Skin epidermis (tissue), 12 donors: ENCODE measurements at regions not wholly inside any gene's neighbourhood (a gene's known extent, or its start where the extent isn't known, plus 50 kb on each side); places are given as distances from the start of the nearest gene placed in this dataset.

Source experiments
- H3K27ac ChIP-seq, 21 experiments: fragments of 200-600 bp; sonication (generic) in 11 of 21; one replicate each; pipeline ENCODE4 v1.5.0; 2020; ENCODE audit warnings: mild to moderate bottlenecking in 3 of 21, inconsistent platforms in 2 of 21, moderate library complexity in 2 of 21
- H3K4me3 ChIP-seq, 7 experiments: fragments of 200-600 bp; sonication (generic) in 2 of 7; one replicate each; pipeline ENCODE4 v1.5.0; 2020; ENCODE audit warnings: inconsistent platforms in 2 of 7, mild to moderate bottlenecking in 2 of 7, moderate library complexity in 1 of 7

- no peak overlapping the region for H3K4me3 ChIP-seq
- no peak overlapping the region for H3K27ac ChIP-seq
Observed at GRCh38 chr15:91537856-91538255, 315.7 kb upstream of the SLCO3A1 start.

- H3K4me3 ChIP-seq = no peak overlapping the region
- H3K27ac ChIP-seq = no peak overlapping the region
Observed at GRCh38 chr15:91538782-91539181, 314.7 kb upstream of the SLCO3A1 start.

- no peak overlapping the region for H3K27ac ChIP-seq
- H3K4me3 ChIP-seq = no peak overlapping the region
Observed at GRCh38 chr15:91541286-91541685, 312.2 kb upstream of the SLCO3A1 start.

DNA sequence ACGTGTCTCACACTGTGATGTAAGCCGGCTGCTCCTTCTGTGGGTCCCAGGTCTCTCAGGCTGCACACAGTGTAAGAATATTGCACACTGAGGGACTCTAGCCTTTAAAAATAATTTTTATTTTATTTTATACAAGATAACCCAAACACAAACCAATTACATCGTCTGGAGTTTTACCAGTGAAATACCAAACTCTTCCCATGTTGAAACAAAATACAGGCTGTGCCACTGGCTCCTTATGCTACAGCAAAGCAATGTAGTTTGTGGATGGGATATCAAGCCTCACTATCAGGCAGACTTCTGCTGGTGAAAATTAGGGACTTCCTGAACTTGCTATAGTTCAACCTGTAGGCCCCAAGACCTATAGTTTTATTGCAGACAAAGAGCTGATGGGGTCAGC is 311.3 kb upstream of the SLCO3A1 start:
- Histone ChIP-seq H3K4me3 (no peak overlapping the region), H3K27ac (no peak overlapping the region)

DNA sequence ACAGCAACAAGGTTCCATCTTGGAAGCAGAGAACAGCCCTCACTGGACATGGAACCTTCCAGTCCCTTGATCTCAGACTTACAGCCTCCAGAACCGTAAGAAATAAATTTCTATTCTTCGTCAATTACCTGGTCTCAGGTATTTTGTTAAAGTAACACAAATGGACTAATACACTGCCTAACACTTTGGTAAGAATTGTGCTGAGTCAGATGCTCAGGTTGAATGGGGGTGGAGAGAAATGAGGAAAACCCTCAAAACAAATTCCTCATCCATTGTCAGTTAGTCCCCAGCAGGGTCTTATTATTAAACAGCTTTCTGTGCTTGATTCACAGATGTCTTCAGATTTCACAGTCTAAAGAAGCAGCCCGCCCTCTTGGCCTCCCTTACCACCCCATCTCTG is 306.2 kb upstream of the SLCO3A1 start:
- Histone ChIP-seq H3K27ac (no peak overlapping the region), H3K4me3 (no peak overlapping the region)

DNA sequence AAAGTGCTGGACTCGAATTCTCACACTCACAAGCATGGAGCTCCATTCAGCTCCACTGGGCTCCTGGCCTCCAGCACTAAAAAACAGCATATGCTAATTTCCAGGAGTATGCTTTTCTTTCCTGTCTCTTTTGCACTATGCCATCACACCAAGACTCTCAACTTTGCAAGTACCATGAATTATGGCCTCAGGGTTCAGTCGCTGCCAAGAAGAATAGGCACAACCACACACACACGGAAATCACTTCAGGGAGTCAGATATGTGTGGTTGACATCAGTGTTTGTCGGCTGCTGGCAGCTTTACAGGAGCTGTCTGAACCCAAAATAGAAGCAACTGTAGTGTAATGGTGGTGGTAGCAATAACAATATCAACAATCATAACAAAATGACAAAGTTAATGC is 305.0 kb upstream of the SLCO3A1 start:
- no peak overlapping the region for H3K4me3 ChIP-seq
- H3K27ac ChIP-seq = no peak overlapping the region

DNA sequence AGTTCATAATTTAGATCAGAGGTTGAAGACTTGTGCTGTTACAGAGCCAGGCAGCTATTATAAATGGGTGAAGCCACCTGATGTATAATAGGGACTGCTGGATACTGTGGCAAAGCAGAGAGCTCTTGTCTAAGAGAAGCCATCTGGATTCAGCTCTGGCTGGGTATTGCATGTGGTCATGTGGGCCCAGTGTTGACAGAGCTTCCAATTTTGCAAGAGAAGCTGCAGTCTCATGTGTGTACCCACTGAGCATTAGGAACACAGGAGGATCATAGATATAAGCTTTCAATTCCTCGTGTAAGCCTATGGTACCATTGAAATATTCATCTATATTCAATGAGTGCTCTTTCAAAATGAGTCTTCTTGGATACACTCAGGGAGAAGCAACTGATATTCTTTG is 303.9 kb upstream of the SLCO3A1 start:
- Histone ChIP-seq H3K27ac (no peak overlapping the region), H3K4me3 (no peak overlapping the region)

DNA sequence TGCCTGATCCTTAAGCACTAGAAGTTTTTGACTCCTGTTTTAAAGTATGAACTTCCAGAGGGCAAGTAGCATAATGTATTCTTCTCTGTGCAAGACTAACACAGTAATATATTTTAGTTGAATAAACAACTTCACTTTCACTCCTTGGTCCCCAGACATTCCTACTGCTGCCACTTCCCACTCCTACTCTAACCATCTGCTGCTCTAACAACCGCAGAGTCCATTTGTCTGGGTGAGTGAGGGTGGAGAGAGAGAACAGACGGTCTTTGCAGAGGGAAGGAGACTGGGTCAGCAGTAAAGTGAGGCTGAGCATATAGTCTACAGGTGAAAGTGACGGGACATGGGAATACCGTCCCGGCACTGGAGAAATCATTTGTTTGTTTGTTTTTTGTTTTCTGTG is 301.0 kb upstream of the SLCO3A1 start:
- no peak overlapping the region for H3K27ac ChIP-seq

DNA sequence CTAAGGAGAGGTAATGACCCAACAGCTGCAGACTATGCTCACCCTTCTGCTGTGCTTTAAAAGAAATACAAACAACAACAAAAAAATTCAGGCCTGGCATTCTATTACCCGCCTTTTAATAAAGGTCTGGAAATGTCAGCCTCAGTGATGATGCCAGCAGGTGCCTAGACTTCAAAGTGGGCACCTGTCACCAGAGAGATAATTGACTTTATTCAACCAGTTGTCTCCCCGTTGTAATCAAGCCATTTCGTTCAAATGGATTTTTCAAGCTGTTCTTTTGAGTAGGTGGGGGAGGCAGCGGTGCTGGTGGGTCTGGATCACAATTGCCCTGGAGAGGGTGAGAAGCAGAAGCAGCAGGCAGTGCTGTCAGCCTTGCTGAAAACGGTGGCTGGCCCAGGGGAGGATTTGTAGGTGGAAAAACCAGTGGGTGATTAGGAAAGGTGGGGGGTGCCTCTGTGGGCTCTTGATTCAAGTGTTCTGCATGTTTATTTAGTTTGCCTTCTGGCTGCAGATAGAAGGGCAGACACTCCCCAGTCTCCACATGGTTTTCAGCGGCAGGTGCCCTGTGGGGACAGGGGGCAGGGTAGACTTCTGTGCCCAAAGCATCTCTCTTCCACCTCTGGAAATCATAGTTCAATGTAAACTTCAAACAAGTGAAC is 300.2 kb upstream of the SLCO3A1 start:
- no peak overlapping the region for H3K27ac ChIP-seq

More for the DNA sequence above, 301.0 kb upstream of the SLCO3A1 start:
- H3K4me3 ChIP-seq = no peak overlapping the region

GRCh38 chr15:91555312-91555711 is 298.2 kb upstream of the SLCO3A1 start:
- no peak overlapping the region for H3K4me3 ChIP-seq
- H3K27ac ChIP-seq = no peak overlapping the region

More for the DNA sequence above, 300.2 kb upstream of the SLCO3A1 start:
- no peak overlapping the region for H3K4me3 ChIP-seq

- Histone ChIP-seq H3K4me3 (no peak overlapping the region), H3K27ac (no peak overlapping the region)
Observed at GRCh38 chr15:91556926-91557325, 296.6 kb upstream of the SLCO3A1 start.

- peak overlapping the region in 1 of 21 experiments; percentile 12 for H3K27ac ChIP-seq
Observed at GRCh38 chr15:91559066-91559465, 294.4 kb upstream of the SLCO3A1 start.

DNA sequence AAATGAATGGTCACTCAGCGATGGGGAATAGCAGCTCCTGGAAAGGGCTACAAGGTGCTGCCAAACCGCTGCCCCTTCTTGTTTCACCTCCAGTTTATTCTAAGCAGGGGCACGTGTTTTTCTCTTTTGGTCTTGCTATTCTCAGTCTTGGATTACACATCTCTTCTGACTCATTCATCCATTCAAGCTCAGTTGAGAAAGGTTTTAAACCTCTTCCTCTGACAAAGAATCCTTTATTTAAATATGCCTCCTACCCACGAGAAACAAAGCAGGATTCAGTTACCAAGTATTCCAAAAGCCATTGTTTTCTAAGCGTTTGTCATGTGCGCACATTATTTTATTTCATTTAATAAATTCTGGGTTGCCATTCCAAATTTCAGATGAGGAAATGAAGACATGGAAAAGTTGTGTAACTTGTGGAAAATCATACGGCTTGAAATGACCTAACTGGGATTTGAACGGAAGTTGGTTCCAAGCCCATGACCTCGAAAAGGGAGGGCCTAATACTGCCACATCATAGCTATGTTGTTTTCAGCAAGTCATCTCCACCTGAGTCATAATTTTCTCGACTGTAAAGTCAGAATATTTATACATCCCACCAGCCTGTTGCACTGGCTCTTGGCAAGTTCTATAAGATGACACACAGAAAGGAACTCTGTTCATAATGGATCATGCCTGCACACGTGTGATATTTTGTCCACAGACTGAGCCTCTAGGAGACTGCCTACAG is 292.0 kb upstream of the SLCO3A1 start:
- H3K27ac ChIP-seq = peak overlapping the region in 16 of 21 experiments; percentile 9 to 73 (median 52)
- H3K4me3 ChIP-seq = no peak overlapping the region

More at GRCh38 chr15:91559066-91559465, 294.4 kb upstream of the SLCO3A1 start:
- no peak overlapping the region for H3K4me3 ChIP-seq

- H3K27ac ChIP-seq = peak overlapping the region in 1 of 21 experiments; percentile 43
Observed at GRCh38 chr15:91562698-91563097, 290.8 kb upstream of the SLCO3A1 start.

GRCh38 chr15:91564631-91565030 is 288.9 kb upstream of the SLCO3A1 start:
- H3K4me3 ChIP-seq = no peak overlapping the region
- H3K27ac ChIP-seq = no peak overlapping the region

More at GRCh38 chr15:91562698-91563097, 290.8 kb upstream of the SLCO3A1 start:
- no peak overlapping the region for H3K4me3 ChIP-seq

DNA sequence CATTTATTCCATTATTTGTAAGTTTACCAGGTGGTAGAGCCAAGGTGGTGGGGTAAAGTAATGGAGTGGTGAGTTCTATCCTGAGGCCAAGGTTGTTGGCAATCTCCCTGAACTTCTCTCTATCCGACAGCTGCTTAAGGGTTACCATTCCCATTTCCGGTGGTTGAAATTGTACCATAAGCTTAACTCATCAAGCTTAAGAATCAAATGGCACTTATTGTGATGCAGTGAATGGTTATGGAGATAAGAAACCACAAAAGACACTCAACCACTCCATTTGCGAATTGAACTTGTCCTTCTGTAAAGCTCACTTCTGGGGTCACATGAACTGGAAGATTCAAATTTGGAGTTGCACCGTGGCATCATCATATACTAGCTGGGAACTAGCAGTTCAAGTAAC is 287.4 kb upstream of the SLCO3A1 start:
- Histone ChIP-seq H3K27ac (no peak overlapping the region), H3K4me3 (no peak overlapping the region)

GRCh38 chr15:91568036-91568435 is 285.5 kb upstream of the SLCO3A1 start:
- Histone ChIP-seq H3K4me3 (no peak overlapping the region), H3K27ac (no peak overlapping the region)

GRCh38 chr15:91572110-91572509 is 281.4 kb upstream of the SLCO3A1 start:
- Histone ChIP-seq H3K4me3 (no peak overlapping the region), H3K27ac (no peak overlapping the region)

GRCh38 chr15:91576096-91576495 is 277.4 kb upstream of the SLCO3A1 start:
- Histone ChIP-seq H3K4me3 (no peak overlapping the region), H3K27ac (no peak overlapping the region)

DNA sequence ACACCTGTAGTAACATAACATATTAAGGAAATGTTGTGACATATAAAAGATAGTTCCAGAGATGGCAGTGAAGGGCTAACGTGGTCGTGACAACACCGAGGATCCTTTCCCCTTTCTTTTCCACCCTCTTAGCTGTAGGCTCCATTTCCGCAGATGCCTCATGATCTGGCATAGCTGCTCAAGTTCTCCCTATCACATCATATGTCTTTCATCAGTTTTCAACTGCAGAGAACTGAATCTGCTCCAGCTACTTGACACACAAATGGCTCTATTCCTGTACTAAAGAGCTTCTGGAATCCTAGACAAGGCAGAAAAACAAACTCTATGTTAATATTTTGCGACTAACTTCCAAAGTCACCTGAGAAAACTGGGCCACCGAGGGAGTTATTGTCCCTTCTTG is 275.0 kb upstream of the SLCO3A1 start:
- Histone ChIP-seq H3K27ac (no peak overlapping the region), H3K4me3 (no peak overlapping the region)

DNA sequence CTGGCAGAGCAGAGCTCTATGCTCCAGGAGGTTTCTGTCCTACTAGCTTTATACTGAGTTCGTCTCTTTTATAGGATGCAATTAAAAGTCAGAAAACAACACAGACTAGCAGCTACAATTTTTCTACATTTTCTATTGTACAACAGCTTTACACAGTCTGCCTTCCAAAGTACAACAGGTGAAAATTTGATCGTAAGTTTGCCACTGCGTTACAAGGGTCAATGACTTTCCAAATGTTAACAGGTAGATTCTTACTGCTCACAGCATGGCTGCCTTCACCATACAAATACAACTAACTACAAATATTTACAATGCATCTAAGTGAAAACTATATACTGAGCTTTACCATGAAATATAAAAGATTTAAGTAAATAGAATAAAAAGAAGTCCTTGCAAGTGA is 268.6 kb upstream of the SLCO3A1 start:
- Histone ChIP-seq H3K27ac (no peak overlapping the region), H3K4me3 (no peak overlapping the region)
